Right lobe of liver (tissue), 6 donors: ENCODE measurements at regions not wholly inside any gene's neighbourhood (a gene's known extent, or its start where the extent isn't known, plus 50 kb on each side); places are given as distances from the start of the nearest gene placed in this dataset.

ENCODE experiments used
- ATAC-seq, 4 donors: fragments of 200-7000 bp; cut with Tn5 transposase; one replicate each; pipeline ENCODE4 v1.9.1; 2020; ENCODE audit warnings: mild to moderate bottlenecking in 4 of 4, moderate library complexity in 4 of 4
- DNase-seq, 3 donors: peaks; one replicate each; pipeline ENCODE4 v3.0.0-alpha.2; 2020
- H3K27ac ChIP-seq, 3 donors: fragments of 200-600 bp; one replicate each; pipeline ENCODE4 v1.8.0; 2022
- H3K27me3 ChIP-seq, 2 donors: fragments of 200-600 bp; one replicate each; pipeline ENCODE4 v1.8.0; 2022
- H3K36me3 ChIP-seq, 4 donors: fragments of 200-600 bp; sonication (generic) in 1 of 4; one replicate each; pipeline versions ENCODE4 v1.5.1 to v1.8.0; 2017 to 2022; ENCODE audit warnings: control low read depth in 1 of 4
- H3K4me1 ChIP-seq, 4 donors: fragments of 200-600 bp; sonication (generic) in 1 of 4; one replicate each; pipeline versions ENCODE4 v1.5.1 to v1.8.0; 2017 to 2022; ENCODE audit warnings: control low read depth in 1 of 4
- H3K4me3 ChIP-seq, 3 donors: fragments of 200-600 bp; one replicate each; pipeline ENCODE4 v1.8.0; 2022
- H3K9me3 ChIP-seq, 4 donors: fragments of 200-600 bp; sonication (generic) in 1 of 4; one replicate each; pipeline versions ENCODE4 v1.5.1 to v1.8.0; 2017 to 2022; ENCODE audit warnings: control low read depth in 1 of 4
- CTCF ChIP-seq, 4 donors: fragments of 200-600 bp in 3 of 4; fragments of 450-650 bp in 1 of 4; IDR thresholded peaks; one replicate each; pipeline versions ENCODE4 v1.5.1 to v1.8.0; 2016 to 2022; ENCODE audit warnings: antibody characterized with exemption in 4 of 4, mild to moderate bottlenecking in 2 of 4
- POLR2A ChIP-seq: fragments of 450-650 bp; IDR thresholded peaks from one replicate; pipeline ENCODE4 v1.6.1; 2017; ENCODE audit warnings: antibody characterized with exemption, mild to moderate bottlenecking
- WGBS: methylation state at CpG from one replicate; pipeline ENCODE4 v1.1.6; 2018; ENCODE audit warnings: low coverage, low lambda C conversion rate; ENCODE audit not compliant: insufficient coverage; ENCODE audit errors: missing lambda C conversion rate; 5-methylcytosine and 5-hydroxymethylcytosine counted together
- intact Hi-C, 2 donors: fragments of 100-400 bp; cut with DNase I; formaldehyde crosslinking; loops; one replicate each; pipeline versions ENCODE4 v1.11.2 to v1.14.1; 2022
- donor health status: DM: no; HTN: yes; CAD: no.
- donor health status: DM: no; HTN: no; CAD: no.
- donor health status: DM: no; HTN: no; CAD: no.
- donor health status: DM: no; HTN: yes; CAD: no.
- donor health status: DM: no; HTN: yes; CAD: no.

DNA sequence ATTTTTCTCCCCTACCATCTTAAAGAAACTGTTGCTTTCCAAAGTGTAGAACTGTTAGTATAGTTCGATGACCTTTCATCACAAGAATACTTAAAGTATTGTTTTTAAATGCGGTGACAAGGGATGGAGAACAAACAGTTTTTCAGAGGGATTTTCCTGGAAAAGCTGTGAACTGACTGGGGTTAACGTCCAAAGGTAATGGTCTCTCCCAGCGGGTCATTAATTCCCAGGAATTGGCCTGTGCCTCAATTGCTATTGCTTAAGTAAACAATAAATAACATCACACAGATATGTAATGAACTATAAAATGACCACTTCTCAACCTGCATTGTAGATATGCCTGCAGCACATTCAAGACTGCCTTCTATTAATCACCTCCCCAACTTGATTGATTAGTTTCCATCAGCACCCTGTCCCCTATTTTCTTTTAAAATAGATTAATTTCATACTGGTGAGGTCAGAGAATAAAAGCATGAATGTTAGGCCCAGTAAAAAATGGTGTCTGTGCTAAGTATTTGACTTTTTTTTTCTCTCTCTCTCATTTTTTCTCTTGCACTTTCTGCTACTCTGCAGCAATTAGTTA lies 268.2 kb downstream of the SAMD5 start:
- ATAC-seq (peak in 1 of 4 donors; percentile 63), DNase-seq (no peak)
- intact Hi-C loops, result no loop called here
- Histone ChIP-seq H3K4me3 (no peak overlapping the region), H3K27ac (no peak overlapping the region), H3K4me1 (no peaks in the 10 kb centered on the region), H3K27me3 (no peaks in the 10 kb centered on the region), H3K9me3 (no peaks in the 10 kb centered on the region), H3K36me3 (no peaks in the 10 kb centered on the region)
- WGBS, result 29% methylated on average over 4 of the region's 4 CpGs
- no peak for TF ChIP-seq POLR2A
- no peak for TF ChIP-seq CTCF (IDR thresholded peaks at IDR 0.05)

GRCh38 chr6:147779624-147780023 lies 271.1 kb downstream of the SAMD5 start:
- Histone ChIP-seq H3K4me1 (no peaks in the 10 kb centered on the region), H3K9me3 (no peaks in the 10 kb centered on the region), H3K4me3 (no peak overlapping the region), H3K36me3 (no peaks in the 10 kb centered on the region), H3K27me3 (no peaks in the 10 kb centered on the region), H3K27ac (no peak overlapping the region)
- no peak for DNase-seq
- intact Hi-C loops, result no loop called here
- no peak for ATAC-seq
- WGBS, result 75% methylated on average over 1 of the region's 1 CpG
- TF ChIP-seq POLR2A (no peak), CTCF (IDR thresholded peaks at IDR 0.05) (no peak)

GRCh38 chr6:147782302-147782701 lies 273.8 kb downstream of the SAMD5 start:
- Histone ChIP-seq H3K36me3 (no peaks in the 10 kb centered on the region), H3K4me3 (no peak overlapping the region), H3K27ac (no peak overlapping the region), H3K4me1 (no peaks in the 10 kb centered on the region), H3K27me3 (no peaks in the 10 kb centered on the region), H3K9me3 (no peaks in the 10 kb centered on the region)
- ATAC-seq (no peak), DNase-seq (no peak)
- TF ChIP-seq CTCF (IDR thresholded peaks at IDR 0.05) (no peak), POLR2A (no peak)
- intact Hi-C loops, result no loop called here
- 48% methylated on average over 3 of the region's 3 CpGs for WGBS

DNA sequence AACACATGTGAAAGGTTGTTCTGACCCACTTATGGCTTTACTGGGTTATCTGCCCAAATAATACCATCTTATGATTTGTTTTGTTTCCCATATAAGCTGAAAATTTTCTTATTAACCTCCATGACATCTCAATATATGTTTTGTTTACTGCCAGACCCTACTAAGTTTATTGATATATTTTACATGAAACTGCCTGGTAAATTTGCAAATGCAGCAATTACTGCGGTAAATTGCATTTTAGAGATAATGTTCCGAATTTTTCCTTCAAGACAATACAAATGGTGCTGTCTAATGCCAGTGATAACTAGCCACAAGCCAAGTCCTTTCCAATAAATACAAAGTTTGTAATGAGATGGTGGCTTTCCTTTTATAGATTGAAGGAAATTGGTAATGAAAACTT lies 275.9 kb downstream of the SAMD5 start:
- 76% methylated on average over 2 of the region's 2 CpGs for WGBS
- Histone ChIP-seq H3K36me3 (no peaks in the 10 kb centered on the region), H3K27me3 (no peaks in the 10 kb centered on the region), H3K9me3 (no peaks in the 10 kb centered on the region), H3K4me3 (no peak overlapping the region), H3K4me1 (no peaks in the 10 kb centered on the region), H3K27ac (no peak overlapping the region)
- DNase-seq (no peak), ATAC-seq (no peak)
- TF ChIP-seq CTCF (IDR thresholded peaks at IDR 0.05) (no peak), POLR2A (no peak)
- intact Hi-C loops, result no loop called here

- intact Hi-C loops, result no loop called here
- TF ChIP-seq CTCF (IDR thresholded peaks at IDR 0.05), result peak in 2 of 4 donors; percentile 9 to 21
- no peak for TF ChIP-seq POLR2A
- WGBS, result 59% methylated on average over 2 of the region's 2 CpGs
- Histone ChIP-seq H3K27ac (no peak overlapping the region), H3K36me3 (no peaks in the 10 kb centered on the region), H3K4me1 (no peaks in the 10 kb centered on the region), H3K9me3 (no peaks in the 10 kb centered on the region), H3K4me3 (no peak overlapping the region), H3K27me3 (no peaks in the 10 kb centered on the region)
- no peak for DNase-seq
- ATAC-seq, result no peak
These were observed 278.9 kb downstream of the SAMD5 start for GRCh38 chr6:147787417-147787816.
